Stomach (tissue), 8 donors: ENCODE measurements at regions not wholly inside any gene's neighbourhood (a gene's known extent, or its start where the extent isn't known, plus 50 kb on each side); places are given as distances from the start of the nearest gene placed in this dataset.
A peak's percentile ranks its signal among the peaks of the same experiment; 100 is the strongest.

Source experiments
- DNase-seq, 2 donors: peaks; one replicate each; pipeline versions ENCODE4 v3.0.0 to v3.0.0-alpha.2; 2013 to 2019
- H3K27ac ChIP-seq, 5 donors: fragments of 200-600 bp in 4 of 5; sonication (generic) in 4 of 5; one replicate each; pipeline ENCODE4 v1.5.1; 2013 to 2019; ENCODE audit warnings: mild to moderate bottlenecking in 1 of 5, moderate library complexity in 1 of 5
- H3K27me3 ChIP-seq, 3 donors: fragments of 200-600 bp; sonication (generic); one replicate each; pipeline ENCODE4 v1.5.1; 2017 to 2019; ENCODE audit warnings: mixed run types in 1 of 3
- H3K36me3 ChIP-seq, 4 donors: fragments of 200-600 bp; sonication (generic); 1 replicate in 3 of 4; 2 replicates in 1 of 4; pipeline ENCODE4 v1.5.1; 2016 to 2019
- H3K4me1 ChIP-seq, 4 donors: fragments of 200-600 bp; sonication (generic); one replicate each; pipeline ENCODE4 v1.5.1; 2016 to 2019
- H3K4me3 ChIP-seq, 4 donors: fragments of 200-600 bp; sonication (generic) in 3 of 4; one replicate each; pipeline ENCODE4 v1.5.1; 2016 to 2019; ENCODE audit warnings: mild to moderate bottlenecking in 1 of 4
- H3K9me3 ChIP-seq, 4 donors: fragments of 200-600 bp; sonication (generic); one replicate each; pipeline ENCODE4 v1.5.1; 2016 to 2019
- EP300 ChIP-seq: sonication (generic); formaldehyde crosslinking; IDR thresholded peaks from one replicate; pipeline ENCODE4 v1.6.1; 2017; ENCODE audit warnings: antibody characterized with exemption
- POLR2A ChIP-seq, 4 donors: fragments of 450-650 bp; IDR thresholded peaks; one replicate each; pipeline ENCODE4 v1.6.1; 2016; ENCODE audit warnings: antibody characterized with exemption in 4 of 4, control low read depth in 2 of 4, mild to moderate bottlenecking in 1 of 4, moderate library complexity in 1 of 4
- POLR2AphosphoS5 ChIP-seq, 3 donors: sonication (generic); formaldehyde crosslinking; IDR thresholded peaks; one replicate each; pipeline ENCODE4 v1.6.1; 2016; ENCODE audit warnings: antibody characterized with exemption in 3 of 3
- WGBS, 5 donors: extraction: QIAGEN DNeasy Blood & Tissue Kit in 3 of 5; methylation state at CpG; one replicate each; pipeline versions ENCODE4 v1.1.5 to v1.1.7; 2013 to 2018; 5-methylcytosine and 5-hydroxymethylcytosine counted together
- intact Hi-C: fragments of 100-400 bp; cut with DNase I; formaldehyde crosslinking; loops from one replicate; pipeline ENCODE4 v1.15.1; 2023; ENCODE audit warnings: low total_unique reads
- TF ChIP-seq, protein P1 (sequence below), 7 experiments: fragments of 450-650 bp in 4 of 7; fragments of 200-600 bp in 3 of 7; sonication (generic) in 3 of 7; IDR thresholded peaks; one replicate each; pipeline ENCODE4 v1.5.1; 2016 to 2019; ENCODE audit warnings: antibody characterized with exemption in 7 of 7, control low read depth in 2 of 7, mild to moderate bottlenecking in 1 of 7
- donor health status: healthy with polysubstance abuse.
- donor health status: Bipolar disorder and iron deficiency.
- donor health status: healthy.

GRCh38 chr17:5703736-5704135 lies 119.4 kb upstream of the NLRP1 start:
- intact Hi-C loops = no loop called here

DNA sequence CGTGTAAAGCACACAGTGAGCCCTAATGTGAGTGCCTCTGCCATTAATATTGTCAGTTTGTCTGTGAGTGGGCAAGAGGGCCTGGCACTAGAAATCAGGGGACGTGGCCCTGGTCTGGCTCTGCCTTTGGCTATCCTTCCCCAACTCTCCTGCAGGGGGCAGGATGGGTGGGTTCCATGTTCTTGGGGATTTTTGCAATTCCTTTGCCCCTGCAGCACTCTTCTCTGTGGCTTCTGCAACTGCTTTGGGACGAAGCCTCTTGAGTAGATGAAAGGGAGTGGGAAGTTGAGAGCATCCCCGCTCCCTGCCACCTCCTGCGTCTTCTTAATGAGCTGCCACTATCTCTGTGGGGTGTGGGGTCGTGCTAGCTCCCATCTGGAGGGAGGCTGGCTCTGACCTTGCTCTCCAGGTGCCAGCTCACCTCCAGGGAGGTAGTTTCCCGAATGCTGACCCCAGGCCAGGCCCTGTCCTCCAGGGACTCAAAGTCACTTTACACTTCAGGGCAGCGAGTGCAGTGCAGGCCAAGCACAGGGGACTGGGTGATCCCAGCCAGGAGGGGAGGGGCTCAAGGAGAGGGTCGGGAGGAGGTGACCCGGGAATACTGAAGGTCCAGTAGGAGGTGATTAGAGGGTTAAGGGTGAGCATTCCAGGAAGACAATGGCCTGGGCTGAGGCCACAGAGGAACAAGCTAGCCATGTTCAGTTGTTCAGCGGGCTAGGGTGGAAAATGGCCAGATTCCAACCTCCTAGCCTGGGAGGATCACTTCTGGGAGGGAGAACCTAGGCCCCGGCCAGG lies 121.0 kb upstream of the NLRP1 start:
- Histone ChIP-seq H3K4me3 (no peak overlapping the region), H3K27ac (no peak overlapping the region), H3K36me3 (no peaks in the 10 kb centered on the region), H3K4me1 (no peaks in the 10 kb centered on the region), H3K27me3 (peaks cover 0 to 41% (median 6%) of the 10 kb centered on the region in 3 donors), H3K9me3 (peaks cover 0 to 20% (median 16%) of the 10 kb centered on the region in 4 donors)
- WGBS, 5 donors = 34 to 46% (median 44%) methylated on average over 12 of the region's 12 CpGs
- TF ChIP-seq EP300 (no peak), POLR2A (IDR thresholded peaks at IDR 0.05) (no peak), POLR2AphosphoS5 (IDR thresholded peaks at IDR 0.05) (no peak)
- TF ChIP-seq, protein P1, sequence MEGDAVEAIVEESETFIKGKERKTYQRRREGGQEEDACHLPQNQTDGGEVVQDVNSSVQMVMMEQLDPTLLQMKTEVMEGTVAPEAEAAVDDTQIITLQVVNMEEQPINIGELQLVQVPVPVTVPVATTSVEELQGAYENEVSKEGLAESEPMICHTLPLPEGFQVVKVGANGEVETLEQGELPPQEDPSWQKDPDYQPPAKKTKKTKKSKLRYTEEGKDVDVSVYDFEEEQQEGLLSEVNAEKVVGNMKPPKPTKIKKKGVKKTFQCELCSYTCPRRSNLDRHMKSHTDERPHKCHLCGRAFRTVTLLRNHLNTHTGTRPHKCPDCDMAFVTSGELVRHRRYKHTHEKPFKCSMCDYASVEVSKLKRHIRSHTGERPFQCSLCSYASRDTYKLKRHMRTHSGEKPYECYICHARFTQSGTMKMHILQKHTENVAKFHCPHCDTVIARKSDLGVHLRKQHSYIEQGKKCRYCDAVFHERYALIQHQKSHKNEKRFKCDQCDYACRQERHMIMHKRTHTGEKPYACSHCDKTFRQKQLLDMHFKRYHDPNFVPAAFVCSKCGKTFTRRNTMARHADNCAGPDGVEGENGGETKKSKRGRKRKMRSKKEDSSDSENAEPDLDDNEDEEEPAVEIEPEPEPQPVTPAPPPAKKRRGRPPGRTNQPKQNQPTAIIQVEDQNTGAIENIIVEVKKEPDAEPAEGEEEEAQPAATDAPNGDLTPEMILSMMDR (IDR thresholded peaks at IDR 0.05) = no peak
- intact Hi-C loops = no loop called here
- DNase-seq = no peak

More at GRCh38 chr17:5703736-5704135, 119.4 kb upstream of the NLRP1 start:
- Histone ChIP-seq H3K36me3 (no peaks in the 10 kb centered on the region), H3K9me3 (peaks cover 0 to 28% (median 21%) of the 10 kb centered on the region in 4 donors), H3K4me1 (no peaks in the 10 kb centered on the region), H3K27me3 (peaks cover 0 to 56% (median 9%) of the 10 kb centered on the region in 3 donors), H3K4me3 (no peak overlapping the region), H3K27ac (no peak overlapping the region)
- TF ChIP-seq POLR2AphosphoS5 (IDR thresholded peaks at IDR 0.05) (no peak), POLR2A (IDR thresholded peaks at IDR 0.05) (no peak), EP300 (no peak)
- TF ChIP-seq, protein P1 (IDR thresholded peaks at IDR 0.05) = no peak
- 5 to 37% (median 26%) methylated on average over 2 of the region's 2 CpGs for WGBS, 5 donors
- no peak for DNase-seq

- H3K27ac ChIP-seq = no peak overlapping the region
- intact Hi-C loops = no loop called here
- no peaks in the 10 kb centered on the region for H3K4me1 ChIP-seq
- H3K36me3 ChIP-seq = no peaks in the 10 kb centered on the region
- TF ChIP-seq POLR2A (IDR thresholded peaks at IDR 0.05) = no peak
- no peak for TF ChIP-seq EP300
- no peak for TF ChIP-seq POLR2AphosphoS5 (IDR thresholded peaks at IDR 0.05)
- TF ChIP-seq, protein P1 (IDR thresholded peaks at IDR 0.05) = no peak
- H3K9me3 ChIP-seq = peaks cover 0 to 20% (median 13%) of the 10 kb centered on the region in 4 donors
- WGBS, 5 donors = 76 to 86% (median 80%) methylated on average over 10 of the region's 10 CpGs
- H3K4me3 ChIP-seq = no peak overlapping the region
- no peak for DNase-seq
- peaks cover 0 to 39% (median 6%) of the 10 kb centered on the region in 3 donors for H3K27me3 ChIP-seq
These were observed 121.7 kb upstream of the NLRP1 start for GRCh38 chr17:5705876-5706576.

- no peaks in the 10 kb centered on the region for H3K36me3 ChIP-seq
- WGBS, 5 donors = 20 to 38% (median 31%) methylated on average over 8 of the region's 8 CpGs
- peaks cover 0 to 20% (median 11%) of the 10 kb centered on the region in 4 donors for H3K9me3 ChIP-seq
- H3K4me1 ChIP-seq = no peaks in the 10 kb centered on the region
- intact Hi-C loops = no loop called here
- TF ChIP-seq, protein P1 (IDR thresholded peaks at IDR 0.05) = peak in 5 of 7 experiments; percentile 12 to 50 (median 45)
- no peak for TF ChIP-seq EP300
- H3K27me3 ChIP-seq = peaks cover 0 to 40% (median 6%) of the 10 kb centered on the region in 3 donors
- no peak overlapping the region for H3K4me3 ChIP-seq
- peak; percentile 45 to 77 for DNase-seq
- no peak overlapping the region for H3K27ac ChIP-seq
These were observed 122.4 kb upstream of the NLRP1 start for GRCh38 chr17:5706577-5707210.
